Right atrium auricular region (tissue), 2 donors: ENCODE measurements at regions not wholly inside any gene's neighbourhood (a gene's known extent, or its start where the extent isn't known, plus 50 kb on each side); places are given as distances from the start of the nearest gene placed in this dataset.
"Not testable (repeated sequence)": the region's sequence is repeated elsewhere in the genome, so short reads cannot be mapped to it uniquely, and the experiment has no call there.

Experiments used
- DNase-seq: peaks from one replicate; pipeline ENCODE4 v3.0.0-alpha.2; 2019; ENCODE audit warnings: low spot score
- H3K27ac ChIP-seq, 2 donors: fragments of 200-600 bp; sonication (generic); 1 replicate in 1 of 2; 2 replicates in 1 of 2; pipeline ENCODE4 v1.5.1; 2016 to 2019
- H3K27me3 ChIP-seq, 2 donors: fragments of 200-600 bp; sonication (generic); one replicate each; pipeline versions ENCODE4 v1.5.1 to v1.6.0; 2017 to 2019
- H3K36me3 ChIP-seq: fragments of 200-600 bp; sonication (generic); one replicate; pipeline ENCODE4 v1.5.1; 2016
- H3K4me1 ChIP-seq, 2 donors: fragments of 200-600 bp; sonication (generic); one replicate each; pipeline versions ENCODE4 v1.5.1 to v1.6.0; 2017 to 2019
- H3K4me3 ChIP-seq, 2 donors: fragments of 200-600 bp; sonication (generic); 1 replicate in 1 of 2; 2 replicates in 1 of 2; pipeline ENCODE4 v1.5.1; 2017 to 2019; ENCODE audit warnings: mild to moderate bottlenecking in 1 of 2, moderate library complexity in 1 of 2
- H3K9me3 ChIP-seq, 2 donors: fragments of 200-600 bp; sonication (generic); one replicate each; pipeline ENCODE4 v1.5.1; 2019
- TF ChIP-seq, protein P1 (sequence below), 2 donors: fragments of 200-600 bp; sonication (generic); IDR thresholded peaks; one replicate each; pipeline ENCODE4 v1.5.1; 2019; ENCODE audit warnings: antibody characterized with exemption in 2 of 2

DNA sequence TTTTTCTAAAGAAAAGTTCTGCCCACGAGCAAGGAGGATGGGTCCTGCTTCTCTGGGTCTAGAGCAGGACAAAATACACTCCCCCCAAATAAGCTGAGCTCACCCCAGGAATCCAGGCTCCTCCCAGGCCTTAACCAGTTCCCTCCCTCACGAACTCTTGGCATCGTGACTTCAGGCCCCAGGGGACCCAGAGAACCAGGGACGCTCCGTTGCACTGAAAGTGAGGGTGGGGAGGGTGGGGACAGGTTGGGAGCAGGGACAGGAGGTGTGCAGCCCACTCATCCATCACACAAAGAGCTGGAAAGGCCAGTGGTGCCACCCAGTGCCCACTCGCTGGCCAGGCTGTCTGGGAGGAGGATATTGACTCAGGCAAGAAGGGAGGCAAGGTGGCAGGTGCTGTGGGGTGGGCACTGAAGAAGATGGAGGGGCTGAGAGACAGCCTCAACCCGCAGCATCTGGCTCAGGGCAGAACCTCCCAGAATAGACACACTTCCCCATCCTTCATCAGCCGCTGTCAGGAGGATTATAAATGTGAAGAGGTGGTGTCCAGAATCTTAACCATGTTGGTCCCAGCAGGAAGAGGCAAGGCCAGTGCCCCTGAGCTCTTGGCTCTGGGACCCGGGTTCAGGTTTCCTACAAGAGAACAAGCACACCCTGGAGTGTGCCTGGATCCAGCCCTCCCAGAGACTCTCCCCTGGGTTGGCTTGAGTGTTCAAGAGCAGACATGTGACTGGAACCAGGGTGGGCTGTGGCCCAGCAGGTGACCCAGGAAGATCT lies 67.9 kb upstream of the RPL38 start:
- TF ChIP-seq, protein P1, sequence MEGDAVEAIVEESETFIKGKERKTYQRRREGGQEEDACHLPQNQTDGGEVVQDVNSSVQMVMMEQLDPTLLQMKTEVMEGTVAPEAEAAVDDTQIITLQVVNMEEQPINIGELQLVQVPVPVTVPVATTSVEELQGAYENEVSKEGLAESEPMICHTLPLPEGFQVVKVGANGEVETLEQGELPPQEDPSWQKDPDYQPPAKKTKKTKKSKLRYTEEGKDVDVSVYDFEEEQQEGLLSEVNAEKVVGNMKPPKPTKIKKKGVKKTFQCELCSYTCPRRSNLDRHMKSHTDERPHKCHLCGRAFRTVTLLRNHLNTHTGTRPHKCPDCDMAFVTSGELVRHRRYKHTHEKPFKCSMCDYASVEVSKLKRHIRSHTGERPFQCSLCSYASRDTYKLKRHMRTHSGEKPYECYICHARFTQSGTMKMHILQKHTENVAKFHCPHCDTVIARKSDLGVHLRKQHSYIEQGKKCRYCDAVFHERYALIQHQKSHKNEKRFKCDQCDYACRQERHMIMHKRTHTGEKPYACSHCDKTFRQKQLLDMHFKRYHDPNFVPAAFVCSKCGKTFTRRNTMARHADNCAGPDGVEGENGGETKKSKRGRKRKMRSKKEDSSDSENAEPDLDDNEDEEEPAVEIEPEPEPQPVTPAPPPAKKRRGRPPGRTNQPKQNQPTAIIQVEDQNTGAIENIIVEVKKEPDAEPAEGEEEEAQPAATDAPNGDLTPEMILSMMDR (IDR thresholded peaks at IDR 0.05) = no peak
- H3K36me3 ChIP-seq = no peaks in the 10 kb centered on the region
- no peak for DNase-seq
- H3K4me1 ChIP-seq = no peaks in the 10 kb centered on the region
- no peak overlapping the region for H3K27ac ChIP-seq
- no peaks in the 10 kb centered on the region for H3K27me3 ChIP-seq
- no peak overlapping the region for H3K4me3 ChIP-seq
- peaks cover 0 to 4% of the 10 kb centered on the region in 2 donors for H3K9me3 ChIP-seq

DNA sequence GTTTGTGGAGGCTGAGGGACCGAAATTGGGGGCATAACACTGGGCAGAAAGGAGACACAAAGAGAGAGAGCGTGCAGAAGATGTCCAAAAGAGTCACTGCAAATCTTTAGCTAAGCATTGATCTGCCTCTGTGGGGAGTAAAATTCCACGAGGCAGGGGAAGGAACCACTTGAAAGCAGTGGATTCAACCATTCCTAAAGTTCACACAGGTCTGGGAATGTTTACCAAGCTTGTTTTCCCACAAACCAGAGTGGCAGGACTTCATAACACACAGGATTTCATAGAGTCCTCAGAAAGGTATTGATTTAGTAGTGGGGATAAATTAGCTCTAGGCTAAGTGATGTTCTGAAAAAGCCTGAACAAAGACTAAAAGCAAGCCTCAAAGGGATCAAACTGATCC lies 66.1 kb upstream of the RPL38 start:
- Histone ChIP-seq H3K9me3 (peaks cover 0 to 22% of the 10 kb centered on the region in 2 donors), H3K4me3 (no peak overlapping the region), H3K4me1 (no peaks in the 10 kb centered on the region), H3K27me3 (no peaks in the 10 kb centered on the region), H3K27ac (no peak overlapping the region), H3K36me3 (no peaks in the 10 kb centered on the region)
- no peak for DNase-seq
- TF ChIP-seq, protein P1 (IDR thresholded peaks at IDR 0.05) = no peak

DNA sequence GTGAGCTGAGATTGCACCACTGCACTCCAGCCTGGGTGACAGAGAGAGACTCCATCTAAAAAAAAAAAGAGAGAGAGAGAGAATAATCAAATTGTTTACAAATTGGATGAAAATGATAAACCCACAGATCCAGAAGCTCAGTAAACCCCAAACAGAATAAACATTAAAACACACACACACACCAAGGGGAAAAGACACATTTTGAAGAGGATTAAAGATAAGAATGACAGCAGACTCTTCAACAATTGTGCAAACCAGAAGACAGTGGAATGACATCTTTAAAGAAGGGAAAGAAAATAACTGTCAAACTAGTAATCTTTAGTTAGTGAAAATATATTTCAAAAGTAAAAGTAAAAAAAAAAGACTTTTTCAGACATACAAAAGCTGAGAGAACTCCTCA lies 64.4 kb upstream of the RPL38 start:
- Histone ChIP-seq H3K9me3 (peaks cover 0 to 38% of the 10 kb centered on the region in 2 donors), H3K4me1 (no peaks in the 10 kb centered on the region), H3K36me3 (no peaks in the 10 kb centered on the region), H3K27me3 (no peaks in the 10 kb centered on the region), H3K4me3 (no peak overlapping the region), H3K27ac (no peak overlapping the region)
- TF ChIP-seq, protein P1 (IDR thresholded peaks at IDR 0.05) = no peak
- no peak for DNase-seq

DNA sequence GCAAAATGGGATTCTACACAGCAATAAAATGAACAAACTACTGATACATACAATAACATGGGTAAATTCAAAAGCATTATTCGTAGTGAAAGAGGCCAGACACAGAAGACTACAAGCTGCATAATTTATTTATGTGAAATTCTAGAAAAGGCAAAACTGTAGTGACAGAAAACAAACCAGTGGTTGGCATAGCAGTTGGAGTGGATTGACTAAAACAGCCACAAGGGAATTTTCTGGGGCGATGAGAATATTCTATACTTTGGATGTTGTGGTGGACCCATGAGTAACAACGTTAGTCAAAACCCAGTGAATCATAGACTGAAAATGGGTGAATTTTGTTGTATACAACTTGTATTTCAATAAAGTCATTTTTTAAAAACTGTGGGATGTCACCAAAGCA lies 63.2 kb upstream of the RPL38 start:
- no peak overlapping the region for H3K27ac ChIP-seq
- no peak for DNase-seq
- no peaks in the 10 kb centered on the region for H3K36me3 ChIP-seq
- no peak overlapping the region for H3K4me3 ChIP-seq
- peaks cover 0 to 38% of the 10 kb centered on the region in 2 donors for H3K9me3 ChIP-seq
- TF ChIP-seq, protein P1 (IDR thresholded peaks at IDR 0.05) = no peak
- no peaks in the 10 kb centered on the region for H3K4me1 ChIP-seq
- H3K27me3 ChIP-seq = no peaks in the 10 kb centered on the region

DNA sequence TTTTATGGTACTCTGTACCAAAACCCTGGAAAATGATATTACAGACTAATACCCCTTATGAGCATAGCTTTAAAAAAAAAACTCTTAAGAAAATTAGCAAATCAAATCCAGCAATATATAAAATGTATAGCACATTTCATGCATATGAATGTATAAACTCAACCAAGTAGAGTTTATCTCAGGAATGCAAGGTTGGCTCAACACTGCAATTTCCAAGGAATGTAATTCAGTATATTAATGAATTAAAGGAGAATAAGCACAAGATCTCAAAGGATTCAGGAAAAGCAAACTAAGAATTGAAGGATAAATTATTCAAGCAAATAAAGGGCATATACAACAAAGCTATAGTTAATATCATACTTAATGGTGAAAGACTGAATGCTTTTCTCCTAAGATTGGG lies 61.9 kb upstream of the RPL38 start:
- H3K27ac ChIP-seq = no peak overlapping the region
- no peaks in the 10 kb centered on the region for H3K4me1 ChIP-seq
- H3K27me3 ChIP-seq = no peaks in the 10 kb centered on the region
- H3K4me3 ChIP-seq = no peak overlapping the region
- TF ChIP-seq, protein P1 (IDR thresholded peaks at IDR 0.05) = no peak
- H3K9me3 ChIP-seq = peaks cover 0 to 38% of the 10 kb centered on the region in 2 donors
- H3K36me3 ChIP-seq = no peaks in the 10 kb centered on the region
- DNase-seq = no peak

DNA sequence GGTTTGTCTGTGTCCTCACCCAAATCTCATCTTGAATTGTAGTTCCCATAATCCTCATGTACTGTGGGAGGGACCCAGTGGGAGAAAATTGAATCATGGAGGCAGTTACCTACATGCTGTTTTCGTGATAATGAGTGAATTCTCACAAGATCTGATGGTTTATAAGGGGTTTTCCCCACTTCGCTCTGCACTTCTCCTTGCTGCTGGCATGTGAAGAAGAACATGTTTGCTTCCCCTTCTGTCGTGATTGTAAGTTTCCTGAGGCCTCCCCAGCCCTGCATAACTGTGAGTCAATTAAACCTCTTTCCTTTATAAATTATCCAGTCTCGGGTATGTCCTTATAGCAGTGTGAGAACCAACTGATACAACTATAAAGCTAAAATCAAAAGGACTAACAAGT lies 60.2 kb upstream of the RPL38 start:
- not testable (repeated sequence) for H3K27me3 ChIP-seq, DNase-seq, H3K4me1 ChIP-seq, H3K36me3 ChIP-seq, H3K27ac ChIP-seq, H3K4me3 ChIP-seq
- H3K9me3 ChIP-seq = peaks cover 0 to 38% of the 10 kb centered on the region in 2 donors
